Activated T-cell treated with anti-CD3 and anti-CD28 coated beads, Interleukin-2, amount 50 U/mL, for 24 hours (primary cell): ENCODE measurements at regions not wholly inside any gene's neighbourhood (a gene's known extent, or its start where the extent isn't known, plus 50 kb on each side); places are given as distances from the start of the nearest gene placed in this dataset.
"Not testable (repeated sequence)": the region's sequence is repeated elsewhere in the genome, so short reads cannot be mapped to it uniquely, and the experiment has no call there.

Experiments
- DNase-seq: peaks from one replicate; pipeline ENCODE4 v3.0.0-alpha.2; 2020
- H3K27ac Mint-ChIP-seq: 2 replicates; pipeline ENCODE4 v1.8.0; 2020; ENCODE audit warnings: mild to moderate bottlenecking, mixed read lengths
- H3K27me3 Mint-ChIP-seq: 2 replicates; pipeline ENCODE4 v1.8.0; 2020; ENCODE audit warnings: mixed read lengths
- H3K36me3 Mint-ChIP-seq: 2 replicates; pipeline ENCODE4 v1.8.0; 2020; ENCODE audit warnings: low read depth, mixed read lengths
- H3K4me1 Mint-ChIP-seq: 2 replicates; pipeline ENCODE4 v1.8.0; 2020; ENCODE audit warnings: low read depth, mixed read lengths
- H3K4me3 Mint-ChIP-seq: 2 replicates; pipeline ENCODE4 v1.8.0; 2020; ENCODE audit warnings: mild to moderate bottlenecking, moderate library complexity, mixed read lengths
- H3K9me3 Mint-ChIP-seq: 2 replicates; pipeline ENCODE4 v1.8.0; 2020; ENCODE audit warnings: mixed read lengths

GRCh38 chrX:9388450-9388849, 76.4 kb upstream of the TBL1X start:
- Mint-ChIP-seq H3K9me3 (no peaks in the 10 kb centered on the region), H3K4me3 (no peak overlapping the region), H3K27ac (no peak overlapping the region), H3K36me3 (no peaks in the 10 kb centered on the region), H3K4me1 (peaks cover 3% of the 10 kb centered on the region), H3K27me3 (no peaks in the 10 kb centered on the region)
- no peak for DNase-seq

GRCh38 chrX:9390121-9390520, 74.7 kb upstream of the TBL1X start:
- no peaks in the 10 kb centered on the region for H3K27me3 Mint-ChIP-seq
- H3K4me3 Mint-ChIP-seq, result no peak overlapping the region
- no peaks in the 10 kb centered on the region for H3K9me3 Mint-ChIP-seq
- H3K36me3 Mint-ChIP-seq, result no peaks in the 10 kb centered on the region
- H3K27ac Mint-ChIP-seq, result no peak overlapping the region
- H3K4me1 Mint-ChIP-seq, result no peaks in the 10 kb centered on the region
- DNase-seq, result no peak

DNA sequence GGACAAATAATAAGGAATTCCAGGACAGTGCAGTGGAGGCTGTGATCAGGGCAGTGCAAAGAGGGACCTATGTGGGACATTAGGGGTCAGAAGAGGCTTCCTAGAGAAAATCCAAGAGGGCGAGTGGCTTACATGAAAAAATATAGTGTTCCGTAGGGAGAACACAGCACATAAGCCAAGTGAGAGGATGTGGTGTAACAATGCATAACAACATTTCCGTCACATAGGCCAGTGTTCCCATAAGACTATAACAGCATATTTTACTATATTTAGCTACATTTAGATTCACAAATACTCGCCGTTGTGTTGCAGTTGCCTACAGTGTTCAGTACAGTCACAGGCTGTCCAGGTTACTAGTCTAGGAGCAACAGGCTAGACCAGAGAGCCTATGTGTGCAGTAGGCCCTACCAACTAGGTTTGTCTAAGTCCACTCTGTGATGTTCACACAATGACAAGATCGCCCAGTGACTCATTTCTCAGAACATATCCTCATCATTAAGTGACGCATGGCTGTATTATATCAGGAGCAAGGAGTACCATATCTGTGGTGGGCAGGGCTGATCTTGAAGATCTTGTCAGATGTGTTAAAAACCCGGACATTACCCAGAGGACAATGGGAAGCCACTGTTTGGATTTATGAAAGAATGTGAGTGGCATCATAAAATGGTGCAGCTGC, 74.0 kb upstream of the TBL1X start:
- no peak for DNase-seq
- no peaks in the 10 kb centered on the region for H3K27me3 Mint-ChIP-seq
- no peaks in the 10 kb centered on the region for H3K9me3 Mint-ChIP-seq
- H3K27ac Mint-ChIP-seq, result no peak overlapping the region
- no peaks in the 10 kb centered on the region for H3K36me3 Mint-ChIP-seq
- H3K4me1 Mint-ChIP-seq, result no peaks in the 10 kb centered on the region
- no peak overlapping the region for H3K4me3 Mint-ChIP-seq

DNA sequence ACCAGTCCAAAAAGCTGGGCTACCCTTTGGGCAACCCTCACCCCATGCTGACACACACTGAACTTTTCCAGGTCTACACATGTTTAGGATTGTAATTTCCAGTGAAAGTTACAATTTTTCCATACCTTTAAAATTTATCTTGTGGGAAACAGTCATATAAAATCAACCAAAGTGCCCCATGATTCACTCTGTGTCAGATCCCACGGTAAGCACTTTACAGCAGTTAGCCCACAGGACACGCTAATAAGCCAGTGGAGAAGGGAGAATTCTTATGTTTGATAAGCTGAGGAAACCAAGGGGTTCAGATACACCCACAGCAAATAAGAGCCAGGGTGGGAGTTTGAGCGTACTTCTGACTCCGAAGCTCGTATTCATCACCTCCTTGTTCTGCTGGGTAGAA, 72.4 kb upstream of the TBL1X start:
- no peak overlapping the region for H3K4me3 Mint-ChIP-seq
- no peaks in the 10 kb centered on the region for H3K4me1 Mint-ChIP-seq
- H3K27me3 Mint-ChIP-seq, result no peaks in the 10 kb centered on the region
- H3K9me3 Mint-ChIP-seq, result no peaks in the 10 kb centered on the region
- H3K36me3 Mint-ChIP-seq, result no peaks in the 10 kb centered on the region
- no peak for DNase-seq
- no peak overlapping the region for H3K27ac Mint-ChIP-seq

- Mint-ChIP-seq H3K36me3 (no peaks in the 10 kb centered on the region), H3K4me3 (no peak overlapping the region), H3K27ac (no peak overlapping the region), H3K27me3 (no peaks in the 10 kb centered on the region), H3K9me3 (no peaks in the 10 kb centered on the region), H3K4me1 (no peaks in the 10 kb centered on the region)
- DNase-seq, result no peak
These were observed 71.3 kb upstream of the TBL1X start for GRCh38 chrX:9393571-9393970.

- H3K27ac Mint-ChIP-seq, result no peak overlapping the region
- no peak overlapping the region for H3K4me3 Mint-ChIP-seq
- H3K9me3 Mint-ChIP-seq, result no peaks in the 10 kb centered on the region
- H3K27me3 Mint-ChIP-seq, result no peaks in the 10 kb centered on the region
- no peaks in the 10 kb centered on the region for H3K4me1 Mint-ChIP-seq
- DNase-seq, result no peak
- no peaks in the 10 kb centered on the region for H3K36me3 Mint-ChIP-seq
These were observed 70.6 kb upstream of the TBL1X start for GRCh38 chrX:9394212-9394611.

- H3K4me3 Mint-ChIP-seq, result no peak overlapping the region
- no peaks in the 10 kb centered on the region for H3K36me3 Mint-ChIP-seq
- H3K27me3 Mint-ChIP-seq, result no peaks in the 10 kb centered on the region
- DNase-seq, result no peak
- H3K9me3 Mint-ChIP-seq, result no peaks in the 10 kb centered on the region
- H3K27ac Mint-ChIP-seq, result no peak overlapping the region
- H3K4me1 Mint-ChIP-seq, result no peaks in the 10 kb centered on the region
These were observed 67.9 kb upstream of the TBL1X start for GRCh38 chrX:9396930-9397329.

DNA sequence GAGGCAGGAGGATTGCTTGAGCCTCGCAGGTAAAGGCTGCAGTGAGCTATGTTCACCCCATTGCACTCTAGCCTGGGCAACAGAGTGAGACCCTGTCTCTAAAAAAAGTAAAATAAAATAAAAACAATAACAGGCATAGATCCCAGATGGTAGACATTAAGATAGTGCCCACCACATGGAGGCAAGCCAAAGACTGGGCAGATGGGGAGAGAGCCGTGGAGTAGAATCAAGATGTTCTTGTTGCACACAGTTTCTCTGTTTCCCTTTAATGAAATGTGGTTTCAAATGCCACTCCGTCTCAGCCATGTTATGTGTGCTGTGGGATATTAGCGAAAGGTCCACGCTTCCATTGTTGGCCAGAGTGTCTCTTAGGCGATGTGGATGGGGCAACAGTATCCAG, 63.8 kb upstream of the TBL1X start:
- Mint-ChIP-seq H3K27ac (no peak overlapping the region), H3K36me3 (no peaks in the 10 kb centered on the region), H3K9me3 (no peaks in the 10 kb centered on the region), H3K4me3 (no peak overlapping the region), H3K4me1 (no peaks in the 10 kb centered on the region), H3K27me3 (no peaks in the 10 kb centered on the region)
- DNase-seq, result no peak

- H3K4me3 Mint-ChIP-seq, result no peak overlapping the region
- H3K4me1 Mint-ChIP-seq, result no peaks in the 10 kb centered on the region
- H3K27ac Mint-ChIP-seq, result no peak overlapping the region
- peaks cover 2% of the 10 kb centered on the region for H3K9me3 Mint-ChIP-seq
- no peak for DNase-seq
- no peaks in the 10 kb centered on the region for H3K27me3 Mint-ChIP-seq
- H3K36me3 Mint-ChIP-seq, result no peaks in the 10 kb centered on the region
These were observed 61.5 kb upstream of the TBL1X start for GRCh38 chrX:9403374-9403773.

GRCh38 chrX:9405635-9406034, 59.2 kb upstream of the TBL1X start:
- H3K27ac Mint-ChIP-seq, H3K36me3 Mint-ChIP-seq: not testable (repeated sequence)

GRCh38 chrX:9410889-9411288, 54.0 kb upstream of the TBL1X start:
- H3K27me3 Mint-ChIP-seq, H3K9me3 Mint-ChIP-seq, H3K4me3 Mint-ChIP-seq, H3K27ac Mint-ChIP-seq, H3K36me3 Mint-ChIP-seq, DNase-seq, H3K4me1 Mint-ChIP-seq: not testable (repeated sequence)

More at GRCh38 chrX:9405635-9406034, 59.2 kb upstream of the TBL1X start:
- H3K9me3 Mint-ChIP-seq, DNase-seq, H3K4me1 Mint-ChIP-seq, H3K4me3 Mint-ChIP-seq, H3K27me3 Mint-ChIP-seq: not testable (repeated sequence)

DNA sequence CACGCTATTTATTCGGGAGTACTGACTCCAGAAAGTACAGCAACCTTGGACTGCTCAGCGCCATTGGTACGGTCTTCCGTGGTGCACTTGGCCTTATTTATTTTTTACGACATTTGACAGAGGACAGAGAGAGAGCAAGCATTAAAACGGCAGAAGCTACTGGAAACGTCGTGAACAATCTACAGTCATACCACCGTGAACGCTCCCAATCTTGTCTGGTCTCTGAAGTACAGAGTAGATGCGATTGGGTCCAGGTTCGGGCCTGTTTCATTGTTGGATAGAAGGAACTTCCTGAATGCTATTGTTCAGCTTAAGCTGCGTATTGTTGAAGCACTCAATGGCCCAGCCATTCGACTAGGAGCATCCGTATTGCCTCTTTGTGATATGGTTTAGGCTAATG, 53.2 kb upstream of the TBL1X start:
- not testable (repeated sequence) for DNase-seq, H3K36me3 Mint-ChIP-seq, H3K27me3 Mint-ChIP-seq, H3K27ac Mint-ChIP-seq, H3K4me3 Mint-ChIP-seq, H3K9me3 Mint-ChIP-seq, H3K4me1 Mint-ChIP-seq

GRCh38 chrX:9414416-9414815, 50.4 kb upstream of the TBL1X start:
- no peak overlapping the region for H3K4me3 Mint-ChIP-seq
- no peak for DNase-seq
- H3K27me3 Mint-ChIP-seq, result no peaks in the 10 kb centered on the region
- peaks cover 5% of the 10 kb centered on the region for H3K9me3 Mint-ChIP-seq
- H3K36me3 Mint-ChIP-seq, result no peaks in the 10 kb centered on the region
- no peaks in the 10 kb centered on the region for H3K4me1 Mint-ChIP-seq
- H3K27ac Mint-ChIP-seq, result no peak overlapping the region
